CMK (cell line): ENCODE measurements at regions not wholly inside any gene's neighbourhood (a gene's known extent, or its start where the extent isn't known, plus 50 kb on each side); places are given as distances from the start of the nearest gene placed in this dataset.

Experiments
- DNase-seq: peaks from one replicate; pipeline ENCODE4 v3.0.0-alpha.2; 2010; ENCODE audit warnings: low read depth

- DNase-seq = no peak
These were observed 62.7 kb upstream of the MRPS22 start for GRCh38 chr3:139281096-139281495.

DNA sequence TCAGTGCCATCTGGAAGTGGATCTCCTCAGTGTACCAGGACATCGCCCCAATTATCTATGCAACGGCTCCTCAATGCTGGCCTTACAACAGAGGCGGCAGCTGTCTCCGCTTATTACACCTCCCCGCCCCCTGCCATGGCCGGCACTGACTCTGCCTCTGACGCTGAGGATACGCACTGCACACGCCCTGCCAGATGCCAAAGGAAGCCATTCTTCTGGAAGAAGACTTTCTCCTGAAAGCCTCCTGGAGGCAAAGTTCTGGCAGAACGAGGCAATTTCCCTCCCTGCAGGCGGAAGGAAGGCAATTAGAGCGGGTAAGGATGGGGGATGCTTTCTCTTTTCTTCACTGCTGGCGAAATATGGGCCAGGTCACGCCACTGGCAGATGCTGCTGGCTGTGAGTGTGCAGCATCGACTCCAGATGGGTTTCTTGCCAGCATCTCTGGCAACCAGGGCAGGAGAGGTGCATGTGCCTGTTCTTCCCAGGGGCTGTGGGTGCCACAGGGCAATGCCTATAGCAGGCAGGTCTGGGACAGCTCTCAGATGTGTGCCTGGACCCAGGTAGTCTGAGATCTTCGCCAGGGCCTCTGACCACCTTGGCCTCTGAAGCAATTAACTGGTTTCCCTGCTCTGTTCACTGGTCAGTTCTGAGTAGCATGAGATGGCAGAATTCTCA is 62.2 kb upstream of the MRPS22 start:
- DNase-seq = no peak

GRCh38 chr3:139283301-139283700 is 60.5 kb upstream of the MRPS22 start:
- no peak for DNase-seq

GRCh38 chr3:139284221-139284620 is 59.6 kb upstream of the MRPS22 start:
- DNase-seq = no peak

- DNase-seq = no peak
These were observed 58.1 kb upstream of the MRPS22 start for GRCh38 chr3:139285691-139286090.

DNA sequence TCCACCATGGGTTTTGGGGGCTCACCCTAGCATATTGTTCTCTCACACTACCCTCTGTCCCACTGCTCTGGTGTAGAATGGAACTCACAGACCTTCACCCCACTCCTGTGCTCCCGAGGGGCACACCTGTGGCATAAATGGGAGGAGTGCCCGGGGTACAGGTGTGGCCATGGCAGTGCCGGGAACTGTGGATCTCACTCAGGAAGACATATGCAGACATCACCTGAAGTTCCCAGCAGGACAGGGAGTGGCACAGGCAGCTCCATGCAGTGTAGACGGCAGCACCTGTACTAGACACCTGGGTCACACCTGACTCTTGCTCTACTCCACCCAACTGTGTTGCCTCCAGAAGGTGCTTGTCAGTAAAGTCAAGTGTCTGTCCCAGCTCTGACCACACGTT is 57.6 kb upstream of the MRPS22 start:
- no peak for DNase-seq

- DNase-seq = no peak
These were observed 57.0 kb upstream of the MRPS22 start for GRCh38 chr3:139286825-139287224.

- DNase-seq = no peak
These were observed 56.3 kb upstream of the MRPS22 start for GRCh38 chr3:139287557-139287956.

DNA sequence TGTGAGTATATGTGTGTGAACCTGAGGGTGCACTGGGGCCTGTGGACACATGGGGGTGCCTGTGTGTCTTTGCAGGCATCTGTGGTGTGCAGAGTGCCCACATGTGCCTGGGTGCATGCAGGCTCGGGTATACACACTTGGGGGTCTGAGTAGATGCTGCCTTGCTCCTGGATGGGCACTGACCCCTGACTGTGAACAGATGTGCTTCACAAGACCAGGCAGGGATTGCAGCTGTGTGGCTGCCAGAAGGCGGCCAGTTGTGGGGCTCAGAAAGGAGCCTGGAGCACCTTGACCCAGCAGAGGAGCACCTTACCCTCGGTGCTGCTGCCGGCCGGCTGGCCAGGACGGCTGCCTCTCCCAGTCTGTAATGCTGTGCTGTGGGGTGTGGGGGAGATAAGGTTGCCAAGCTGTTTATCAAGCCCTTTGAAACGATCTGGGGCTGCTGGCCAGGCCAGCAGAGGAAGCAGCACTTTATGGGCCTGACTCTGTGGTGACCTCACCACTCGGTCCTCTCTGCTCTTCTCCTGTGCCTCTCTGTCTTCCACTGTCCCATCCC is 55.5 kb upstream of the MRPS22 start:
- DNase-seq = no peak

- DNase-seq = no peak
These were observed 53.8 kb upstream of the MRPS22 start for GRCh38 chr3:139289860-139290524.

- DNase-seq = no peak
These were observed 52.4 kb upstream of the MRPS22 start for GRCh38 chr3:139291276-139292051.

DNA sequence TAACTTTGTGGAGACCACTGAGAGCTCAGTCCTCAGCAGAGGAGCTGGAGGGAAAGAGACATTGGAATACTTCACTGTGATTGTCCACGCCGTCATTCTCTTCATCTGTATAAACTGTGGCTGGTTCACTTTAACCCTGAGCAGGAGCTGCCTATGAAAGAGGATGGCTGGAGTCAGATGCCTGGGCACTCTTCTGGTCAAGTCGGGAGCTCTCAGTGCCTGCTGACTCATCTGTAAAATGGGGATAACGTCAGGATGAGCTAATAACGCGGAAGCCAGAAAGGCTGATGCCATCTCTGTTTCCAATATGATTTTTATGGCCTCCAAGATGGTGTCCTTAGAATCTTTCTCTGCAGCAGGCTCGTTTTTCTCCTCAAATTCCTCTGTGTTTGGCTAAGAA is 51.6 kb upstream of the MRPS22 start:
- no peak for DNase-seq

DNA sequence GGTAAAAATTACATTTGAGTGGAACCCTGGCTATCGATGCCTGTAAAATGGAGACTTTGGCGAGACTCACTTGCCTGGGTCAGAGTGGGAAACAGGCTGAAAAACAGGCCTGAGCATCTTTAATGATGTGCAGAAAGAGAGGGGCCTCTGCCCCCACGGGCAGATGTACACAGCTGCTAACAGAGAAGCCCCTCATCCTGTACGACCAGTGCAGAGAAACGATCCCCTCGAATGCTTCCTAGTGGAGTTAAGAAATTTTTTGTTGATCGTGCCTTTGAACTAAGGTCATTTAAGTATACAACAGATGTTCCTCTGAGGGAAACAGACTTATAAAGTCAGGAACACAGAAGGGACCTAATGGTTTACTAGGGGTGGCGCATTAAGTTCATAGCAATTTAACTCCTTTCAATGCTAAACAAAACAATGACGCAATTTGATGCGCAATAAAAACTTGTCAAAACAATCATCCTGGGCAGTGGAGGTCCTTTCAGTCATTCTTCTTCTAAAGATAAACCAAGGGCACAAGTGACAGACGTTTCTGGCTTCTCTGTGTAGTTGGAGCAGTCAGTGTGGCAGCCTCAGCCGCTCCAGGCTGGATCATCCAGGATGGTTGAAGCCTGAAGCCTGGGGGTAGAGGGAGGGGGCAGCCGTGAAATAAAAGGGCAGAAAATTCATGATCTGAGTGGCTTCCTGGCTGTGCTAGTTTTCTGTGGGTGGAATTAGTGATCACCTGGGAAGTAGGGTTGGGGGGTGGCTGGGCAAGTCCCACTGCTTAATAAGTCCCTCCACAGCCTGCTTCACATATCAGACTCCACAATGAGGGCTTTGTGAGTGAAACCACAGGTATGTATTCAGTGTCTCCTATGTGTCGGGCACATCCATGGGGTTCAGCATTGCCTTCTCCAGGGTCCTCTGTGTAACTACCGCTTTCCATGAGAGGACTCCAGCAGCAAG is 50.8 kb upstream of the MRPS22 start:
- no peak for DNase-seq

GRCh38 chr3:139293665-139294023 is 50.2 kb upstream of the MRPS22 start:
- no peak for DNase-seq
